HG03558 (cell line): ENCODE measurements at regions not wholly inside any gene's neighbourhood (a gene's known extent, or its start where the extent isn't known, plus 50 kb on each side); places are given as distances from the start of the nearest gene placed in this dataset.

Experiments
- ATAC-seq: cut with Tn5 transposase; IDR thresholded peaks from one replicate; pipeline ENCODE4 v1.9.1; 2021; ENCODE audit warnings: moderate number of reproducible peaks; ENCODE audit not compliant: unreplicated experiment; ENCODE audit errors: extremely low read depth

GRCh38 chr3:110749006-110749405 is 322.6 kb upstream of the NECTIN3 start:
- no peak for ATAC-seq

GRCh38 chr3:110750201-110750600 is 321.4 kb upstream of the NECTIN3 start:
- ATAC-seq, result no peak

GRCh38 chr3:110752307-110752706 is 319.3 kb upstream of the NECTIN3 start:
- no peak for ATAC-seq

DNA sequence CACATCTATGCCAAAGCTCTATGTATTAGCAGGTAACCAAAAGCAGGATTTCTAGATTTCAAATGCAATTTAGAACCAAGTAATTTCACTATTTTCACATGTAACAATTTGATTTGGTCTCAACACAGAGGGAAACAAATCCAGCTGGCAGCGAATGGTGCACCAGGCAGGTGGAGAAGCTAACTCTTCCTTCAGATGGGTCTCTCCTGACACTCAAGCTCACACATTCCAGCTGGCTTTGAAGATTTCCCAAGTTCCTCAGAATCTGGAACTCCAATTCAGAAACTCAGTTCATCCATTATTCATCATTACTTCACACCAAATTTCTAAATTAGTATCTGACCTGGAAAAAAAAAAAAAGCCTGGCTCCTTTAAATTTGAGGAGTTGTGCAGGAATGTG is 318.1 kb upstream of the NECTIN3 start:
- ATAC-seq, result no peak

GRCh38 chr3:110754212-110754916 is 317.3 kb upstream of the NECTIN3 start:
- ATAC-seq, result no peak

DNA sequence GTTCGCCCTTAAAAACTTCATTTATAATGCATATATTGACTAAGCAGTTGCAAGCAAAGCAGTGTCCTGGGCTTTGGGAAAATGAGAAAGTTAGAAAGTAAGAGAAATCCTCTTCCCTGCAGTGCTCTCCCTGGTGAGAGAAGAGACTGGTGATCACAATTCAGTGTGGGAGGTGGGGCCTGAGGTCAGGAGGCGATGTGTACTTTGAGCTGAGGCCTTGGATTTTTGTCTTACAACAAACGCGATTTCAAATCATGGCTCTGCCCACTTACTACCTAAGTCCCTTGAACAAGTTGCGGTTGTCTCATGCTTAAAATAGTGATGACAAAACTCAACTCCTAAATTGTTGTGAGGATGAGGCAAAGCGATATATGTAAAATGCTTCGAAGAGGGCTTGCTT is 316.3 kb upstream of the NECTIN3 start:
- ATAC-seq, result no peak

DNA sequence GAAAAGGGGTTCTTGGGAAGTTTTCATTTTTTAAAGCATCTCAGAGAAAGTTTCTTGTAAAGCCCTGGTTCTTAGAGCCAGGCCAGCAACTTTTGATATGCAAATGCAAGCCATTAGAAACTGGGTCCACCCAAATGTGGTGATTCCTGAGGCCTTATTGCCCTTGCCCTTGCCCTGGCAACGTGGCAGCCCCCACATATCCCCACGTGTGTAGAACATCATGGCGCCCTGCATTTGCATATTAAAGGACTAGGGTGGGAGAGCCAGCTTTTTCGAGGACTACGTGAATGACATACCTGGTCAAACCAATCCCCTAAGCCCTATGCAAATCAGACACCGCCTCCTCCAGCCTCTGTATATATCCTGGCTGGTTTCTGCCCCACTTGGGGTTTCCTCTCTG is 314.9 kb upstream of the NECTIN3 start:
- no peak for ATAC-seq

DNA sequence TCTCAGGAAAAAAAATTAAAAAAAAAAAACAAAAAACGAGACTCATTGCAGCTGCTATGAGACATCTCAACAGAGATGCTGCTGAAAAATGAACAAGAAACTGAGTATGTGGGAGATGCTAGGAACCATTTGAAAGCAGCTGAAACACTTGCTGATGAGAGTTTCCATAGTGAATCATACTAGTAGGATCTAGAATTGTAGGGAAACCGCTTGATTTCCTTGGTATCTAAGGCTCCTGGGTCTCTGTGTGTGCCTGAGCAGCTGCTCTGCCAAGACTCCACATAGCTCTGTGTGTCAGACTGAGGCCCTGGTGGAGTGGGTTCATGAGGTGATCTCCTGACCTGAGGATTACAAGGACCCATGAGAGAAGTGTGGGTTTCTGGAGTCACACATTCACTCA is 313.4 kb upstream of the NECTIN3 start:
- ATAC-seq, result no peak

GRCh38 chr3:110767156-110767555 is 304.5 kb upstream of the NECTIN3 start:
- no peak for ATAC-seq

DNA sequence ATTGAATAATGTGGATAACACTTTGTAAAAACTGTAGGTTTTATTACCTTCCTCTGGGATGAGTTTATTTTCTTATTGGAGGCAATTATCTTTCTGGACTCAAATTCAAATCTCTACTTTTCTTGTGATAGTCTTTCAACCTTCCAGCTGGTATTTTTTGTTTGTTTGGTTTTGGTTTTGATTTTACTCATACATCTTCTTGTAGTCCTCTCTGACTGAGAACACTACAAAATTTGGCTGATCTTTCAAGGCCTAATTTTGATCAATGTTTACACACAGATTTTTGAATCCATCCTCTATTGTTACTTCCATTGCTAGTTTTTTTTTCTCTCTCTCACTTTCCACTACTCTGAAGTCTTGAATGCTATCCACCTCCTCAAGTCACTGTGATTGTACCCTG is 303.8 kb upstream of the NECTIN3 start:
- peak; percentile 64 for ATAC-seq

DNA sequence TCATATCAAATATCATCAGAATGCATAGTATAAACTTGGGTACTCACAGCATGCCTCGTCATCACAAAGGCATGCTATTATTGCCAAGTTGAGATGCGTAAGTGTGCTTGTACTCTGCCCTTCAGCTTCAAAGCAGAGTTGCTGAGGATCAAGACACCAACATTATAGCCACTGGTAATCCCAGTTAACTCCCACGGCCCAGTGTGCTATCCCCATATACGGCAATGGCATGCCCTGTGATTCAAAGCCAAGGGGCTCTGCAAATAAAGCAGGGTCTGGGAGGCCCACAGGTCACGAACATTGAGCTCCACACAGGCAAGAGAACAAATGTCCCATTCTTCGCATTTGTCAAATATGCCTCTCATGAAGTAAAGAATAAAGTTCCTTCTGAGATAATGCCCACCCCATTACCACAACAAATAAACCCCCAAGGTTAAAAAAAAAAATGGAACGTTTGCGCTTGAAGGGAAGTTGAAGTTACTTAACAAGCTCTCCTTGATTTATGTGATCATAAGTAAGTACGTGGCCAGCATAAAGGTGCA is 298.1 kb upstream of the NECTIN3 start:
- ATAC-seq, result no peak

- ATAC-seq, result no peak
Measured at GRCh38 chr3:110774496-110775265, 296.9 kb upstream of the NECTIN3 start.

DNA sequence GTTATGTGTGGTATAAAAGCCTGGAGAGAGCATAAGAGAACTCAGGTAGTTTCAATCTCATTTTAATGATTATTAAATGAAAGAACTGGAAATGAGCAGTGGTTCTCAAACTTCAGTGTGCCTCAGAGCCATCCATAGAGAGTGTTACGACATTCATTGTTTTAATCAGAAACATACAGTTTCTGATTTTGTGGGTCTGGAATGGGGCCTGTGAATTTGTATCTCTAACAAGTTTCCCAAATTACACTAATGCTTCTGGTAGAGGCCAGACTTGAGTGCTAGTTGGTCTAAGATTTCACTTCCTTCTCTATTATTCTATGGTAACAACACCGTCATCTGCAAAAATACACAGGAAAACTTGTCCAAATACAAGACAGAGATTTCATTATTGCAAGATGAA is 292.0 kb upstream of the NECTIN3 start:
- ATAC-seq, result no peak

GRCh38 chr3:110783541-110783940 is 288.1 kb upstream of the NECTIN3 start:
- no peak for ATAC-seq

DNA sequence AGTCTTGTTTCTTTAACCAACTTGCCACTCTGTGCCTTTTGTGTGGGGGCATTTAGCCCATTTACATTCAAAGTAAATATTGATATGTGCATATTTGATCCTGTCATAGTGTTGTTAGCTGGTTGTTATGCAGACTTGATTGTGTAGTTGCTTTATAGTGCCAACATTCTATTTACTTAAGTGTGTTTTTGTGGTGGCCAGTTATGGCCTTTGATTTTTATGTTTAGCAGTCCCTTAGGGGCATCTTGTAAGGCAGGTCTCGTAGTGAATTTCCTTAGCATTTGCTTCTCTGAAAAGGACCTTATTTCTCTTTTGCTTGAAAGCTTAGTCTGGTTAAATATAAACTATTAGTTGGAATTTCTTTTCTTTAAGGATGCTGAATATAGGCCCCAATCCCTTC is 282.8 kb upstream of the NECTIN3 start:
- no peak for ATAC-seq

DNA sequence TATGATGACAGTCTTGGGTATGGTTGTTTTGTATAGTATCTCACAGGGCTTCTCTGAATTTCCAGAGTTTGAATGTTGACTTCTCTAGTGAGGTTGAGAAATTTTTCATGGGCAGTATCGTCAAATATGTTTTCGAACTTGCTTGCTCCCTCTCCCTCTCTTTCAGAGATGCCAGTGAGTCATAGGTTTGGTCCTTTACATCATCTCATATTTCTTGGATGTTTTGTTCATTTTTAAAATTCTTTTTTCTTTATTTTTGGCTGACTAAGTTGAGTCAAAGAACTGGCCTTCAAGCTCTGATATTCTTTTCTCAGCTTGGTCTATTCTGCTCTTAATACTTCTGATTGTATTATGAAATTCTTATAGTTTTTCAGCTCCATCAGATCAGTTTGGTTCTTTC is 282.3 kb upstream of the NECTIN3 start:
- no peak for ATAC-seq

DNA sequence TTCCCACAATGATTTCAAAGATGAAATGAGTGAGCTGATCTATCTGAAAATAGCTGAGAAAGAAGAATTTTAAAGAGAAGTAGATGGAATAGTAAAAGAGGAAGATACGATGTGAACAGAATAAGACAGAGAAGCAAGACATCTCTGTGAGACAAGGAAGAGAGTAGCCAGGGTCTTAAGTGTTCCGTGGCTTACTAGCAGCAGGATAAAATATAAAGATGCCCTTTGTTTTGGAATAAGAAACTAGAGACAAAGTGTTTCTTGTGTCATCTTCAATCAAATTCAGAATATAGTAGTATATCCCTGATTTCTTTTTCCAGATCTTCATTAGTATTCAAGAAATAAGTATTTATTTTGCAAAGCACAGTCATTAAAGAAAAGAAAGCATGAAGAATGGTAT is 281.0 kb upstream of the NECTIN3 start:
- ATAC-seq, result no peak

DNA sequence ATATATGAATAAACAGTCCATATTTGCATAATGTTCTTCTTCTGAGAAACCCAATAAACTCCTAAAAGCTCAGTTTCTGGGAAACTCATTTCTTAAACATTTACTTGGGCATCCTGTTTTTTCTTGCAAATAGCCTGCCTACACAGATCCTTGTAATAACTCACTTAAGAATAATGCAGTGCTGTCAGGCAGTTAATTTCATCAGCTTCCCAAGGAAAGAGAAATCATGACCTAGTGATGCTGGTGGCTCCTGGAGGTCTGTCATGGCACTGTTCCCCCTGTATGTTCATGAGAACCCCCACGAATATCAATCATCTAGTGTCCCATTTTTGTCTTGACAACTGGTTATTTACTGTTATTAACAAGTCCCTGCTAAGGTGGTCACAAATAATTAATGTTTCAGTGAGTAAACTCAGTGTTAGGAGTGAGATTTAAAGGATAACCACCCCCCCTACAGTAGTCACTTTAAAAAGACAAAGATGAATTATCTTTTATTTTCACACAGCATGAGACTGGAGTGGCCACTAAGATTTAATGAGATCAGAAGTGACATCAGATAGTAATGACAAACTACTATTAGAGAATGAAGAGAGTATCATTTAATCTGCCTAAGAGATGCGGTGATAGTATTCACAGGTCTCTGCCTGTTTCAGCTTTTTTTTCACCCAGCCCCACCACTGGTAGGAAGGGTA is 279.5 kb upstream of the NECTIN3 start:
- ATAC-seq, result no peak

GRCh38 chr3:110793611-110794010 is 278.0 kb upstream of the NECTIN3 start:
- no peak for ATAC-seq

DNA sequence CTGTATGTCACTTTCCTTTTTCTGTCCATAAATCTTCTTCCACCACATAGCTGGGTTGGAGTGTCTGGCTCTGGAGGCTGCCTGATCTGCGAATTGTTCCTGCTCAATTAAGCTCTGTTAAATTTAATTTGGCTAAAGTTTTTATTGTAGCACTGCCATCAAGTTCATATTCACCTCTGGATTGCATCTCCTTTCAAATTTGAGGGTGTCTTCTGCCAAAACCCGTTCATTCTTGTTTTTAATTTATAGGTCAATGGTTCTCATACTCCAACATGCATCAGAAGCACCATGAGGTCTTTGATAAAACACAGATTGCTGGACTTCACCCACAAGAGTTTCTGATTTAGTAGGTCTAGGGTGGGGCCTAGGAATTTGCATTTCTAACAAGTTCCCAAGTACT is 276.5 kb upstream of the NECTIN3 start:
- ATAC-seq, result no peak

DNA sequence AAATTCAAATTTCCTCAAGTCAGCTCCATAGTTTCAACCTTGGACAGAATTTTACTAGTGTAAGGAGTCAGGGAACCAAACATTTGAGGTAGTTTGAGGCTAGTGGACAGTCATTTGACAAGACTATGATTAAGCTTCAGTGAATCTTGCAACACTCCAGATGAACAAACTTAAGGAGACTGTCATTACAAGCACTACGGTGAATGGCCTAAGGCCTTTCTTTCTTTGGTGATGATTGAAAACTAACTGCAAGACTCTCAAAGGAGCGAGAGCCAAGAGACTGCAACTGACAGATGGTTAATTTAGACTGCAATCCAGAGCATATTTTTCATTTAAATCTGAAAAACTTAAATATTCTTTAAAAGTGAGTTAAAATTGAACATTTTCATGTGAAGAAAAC is 272.3 kb upstream of the NECTIN3 start:
- ATAC-seq, result no peak
